Superior temporal gyrus (tissue), 1 donor: ENCODE measurements at regions not wholly inside any gene's neighbourhood (a gene's known extent, or its start where the extent isn't known, plus 50 kb on each side); places are given as distances from the start of the nearest gene placed in this dataset.
"Not testable (repeated sequence)": the region's sequence is repeated elsewhere in the genome, so short reads cannot be mapped to it uniquely, and the experiment has no call there.

ENCODE experiments used
- DNase-seq: peaks from one replicate; pipeline ENCODE4 v3.0.0-alpha.2; 2016; ENCODE audit errors: extremely low spot score

GRCh38 chr13:103694033-103694432, 627.8 kb upstream of the SLC10A2 start:
- no peak for DNase-seq

- DNase-seq = no peak
Observed at GRCh38 chr13:103692442-103692841, 626.2 kb upstream of the SLC10A2 start.

GRCh38 chr13:103676329-103676728, 610.1 kb upstream of the SLC10A2 start:
- no peak for DNase-seq

GRCh38 chr13:103671547-103671946, 605.3 kb upstream of the SLC10A2 start:
- no peak for DNase-seq

- no peak for DNase-seq
Observed at GRCh38 chr13:103663996-103664395, 597.8 kb upstream of the SLC10A2 start.

- no peak for DNase-seq
Observed at GRCh38 chr13:103656311-103656710, 590.1 kb upstream of the SLC10A2 start.

- no peak for DNase-seq
Observed at GRCh38 chr13:103640606-103641005, 574.4 kb upstream of the SLC10A2 start.

GRCh38 chr13:103639326-103639725, 573.1 kb upstream of the SLC10A2 start:
- no peak for DNase-seq

GRCh38 chr13:103638706-103639105, 572.5 kb upstream of the SLC10A2 start:
- no peak for DNase-seq

GRCh38 chr13:103634066-103634465, 567.8 kb upstream of the SLC10A2 start:
- no peak for DNase-seq

- no peak for DNase-seq
Observed at GRCh38 chr13:103625194-103625593, 559.0 kb upstream of the SLC10A2 start.

- no peak for DNase-seq
Observed at GRCh38 chr13:103618151-103618550, 551.9 kb upstream of the SLC10A2 start.

- no peak for DNase-seq
Observed at GRCh38 chr13:103615771-103616170, 549.6 kb upstream of the SLC10A2 start.

- no peak for DNase-seq
Observed at GRCh38 chr13:103614761-103615160, 548.5 kb upstream of the SLC10A2 start.

- DNase-seq = no peak
Observed at GRCh38 chr13:103607995-103608394, 541.8 kb upstream of the SLC10A2 start.

GRCh38 chr13:103605546-103606326, 539.5 kb upstream of the SLC10A2 start:
- DNase-seq = no peak

GRCh38 chr13:103599870-103600269, 533.7 kb upstream of the SLC10A2 start:
- not testable (repeated sequence) for DNase-seq

GRCh38 chr13:103598671-103599070, 532.5 kb upstream of the SLC10A2 start:
- no peak for DNase-seq

- no peak for DNase-seq
Observed at GRCh38 chr13:103573446-103573845, 507.2 kb upstream of the SLC10A2 start.

- DNase-seq = no peak
Observed at GRCh38 chr13:103568314-103568713, 502.1 kb upstream of the SLC10A2 start.

- DNase-seq = no peak
Observed at GRCh38 chr13:103557878-103558277, 491.7 kb upstream of the SLC10A2 start.

- DNase-seq = no peak
Observed at GRCh38 chr13:103556681-103557080, 490.5 kb upstream of the SLC10A2 start.

GRCh38 chr13:103547914-103548313, 481.7 kb upstream of the SLC10A2 start:
- no peak for DNase-seq

GRCh38 chr13:103546271-103546670, 480.1 kb upstream of the SLC10A2 start:
- no peak for DNase-seq
